ENCODE measurements at regions not wholly inside any gene's neighbourhood (a gene's known extent, or its start where the extent isn't known, plus 50 kb on each side); places are given as distances from the start of the nearest gene placed in this dataset.

DNA sequence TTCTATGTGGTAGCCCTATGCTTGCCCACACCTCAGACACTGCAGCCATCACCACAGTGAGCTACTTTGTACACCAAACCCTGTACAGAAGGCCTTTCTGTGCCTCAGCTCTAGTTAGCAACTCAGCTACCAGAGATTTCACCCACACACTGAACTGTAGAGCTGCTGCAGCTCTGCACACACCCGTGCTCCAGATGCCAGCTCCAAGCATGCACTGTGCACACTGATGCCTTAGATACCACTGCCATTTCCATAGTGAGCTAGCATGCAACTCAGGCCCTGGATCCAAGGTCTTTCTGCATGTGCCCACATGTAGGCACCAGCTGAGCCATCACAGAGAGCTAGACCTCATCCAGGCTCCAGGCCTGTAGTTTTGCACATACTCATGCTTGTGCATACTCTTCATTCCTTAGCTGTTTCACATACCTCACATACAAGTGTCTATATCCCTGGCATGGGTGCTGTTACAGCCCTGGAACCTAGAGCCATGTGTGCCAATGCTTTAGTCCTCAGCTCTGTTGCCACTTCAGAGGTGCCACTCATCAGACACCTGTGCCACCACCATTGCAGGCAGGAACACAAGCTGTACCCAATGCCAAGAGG is 423.5 kb upstream of the NDST3 start:
- DNase-seq (ENCODE audit: insufficient read length, low spot score) (no peak), FAIRE-seq (no peak)
- no peak for TF ChIP-seq POLR2A (IDR thresholded peaks at IDR 0.05; ENCODE audit: low read depth, low read length)

DNA sequence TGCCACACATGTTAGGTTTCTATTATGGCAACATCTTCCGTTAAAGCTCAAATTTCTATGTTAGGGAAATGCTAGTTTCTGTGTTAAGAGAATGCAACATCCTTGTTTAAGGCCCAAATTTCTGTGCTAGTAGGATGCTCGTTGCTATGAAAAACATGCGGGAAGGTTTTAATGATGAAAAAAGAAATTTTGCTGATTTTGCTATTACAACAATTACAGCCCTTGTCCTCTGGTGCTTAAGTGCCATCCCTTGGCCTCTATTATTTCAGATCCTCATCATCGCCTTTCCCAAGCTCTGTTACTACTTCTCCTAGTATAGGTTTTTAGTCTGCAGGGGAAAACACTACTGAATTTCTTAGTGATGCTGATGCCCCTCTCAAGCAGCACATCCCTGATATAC is 412.6 kb upstream of the NDST3 start:
- FAIRE-seq (no peak), DNase-seq (ENCODE audit: insufficient read length, low spot score) (no peak)

DNA sequence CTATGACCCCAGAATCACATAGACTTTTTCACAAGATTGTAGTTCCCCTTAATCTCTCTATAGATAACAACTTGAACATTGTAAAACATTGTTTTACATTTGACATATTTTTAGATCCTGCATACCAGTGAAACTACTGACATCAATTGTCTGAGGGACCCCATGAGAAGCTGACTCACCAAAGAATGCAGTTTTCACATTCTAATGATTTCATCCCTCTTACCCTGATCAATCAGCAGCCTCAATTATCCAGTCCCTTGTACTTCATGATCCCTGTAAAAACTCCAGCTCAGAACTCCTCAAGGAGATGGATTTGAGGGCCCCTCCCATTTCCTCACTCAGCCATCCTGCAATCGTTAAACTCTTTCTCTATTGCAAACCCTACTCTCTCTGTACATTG is 411.0 kb upstream of the NDST3 start:
- no peak for TF ChIP-seq POLR2A (IDR thresholded peaks at IDR 0.05; ENCODE audit: low read depth, low read length)
- FAIRE-seq (no peak), DNase-seq (ENCODE audit: insufficient read length, low spot score) (no peak)

More for the DNA sequence above, 412.6 kb upstream of the NDST3 start:
- TF ChIP-seq POLR2A (IDR thresholded peaks at IDR 0.05; ENCODE audit: low read depth, low read length) = no peak

DNA sequence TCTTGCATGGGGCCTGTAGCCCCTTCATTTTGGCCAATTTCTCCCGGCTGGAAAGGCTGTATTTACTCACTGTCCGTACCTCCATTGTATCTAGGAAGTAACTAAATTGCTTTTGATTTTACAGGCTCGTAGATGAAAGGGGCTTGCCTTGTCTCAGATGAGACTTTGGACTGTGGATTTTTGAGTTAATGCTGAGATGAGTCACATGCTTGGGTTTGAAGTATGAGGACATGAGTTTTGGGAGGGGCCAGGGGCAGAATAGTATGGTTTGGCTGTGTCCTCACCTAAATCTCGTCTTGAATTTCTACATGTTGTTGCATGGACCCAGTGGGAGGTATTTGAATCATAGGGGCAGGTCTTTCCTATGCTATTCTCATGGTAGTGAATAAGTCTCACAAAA is 407.6 kb upstream of the NDST3 start:
- DNase-seq (ENCODE audit: insufficient read length, low spot score) (no peak), FAIRE-seq (no peak)
- no peak for TF ChIP-seq POLR2A (IDR thresholded peaks at IDR 0.05; ENCODE audit: low read depth, low read length)

DNA sequence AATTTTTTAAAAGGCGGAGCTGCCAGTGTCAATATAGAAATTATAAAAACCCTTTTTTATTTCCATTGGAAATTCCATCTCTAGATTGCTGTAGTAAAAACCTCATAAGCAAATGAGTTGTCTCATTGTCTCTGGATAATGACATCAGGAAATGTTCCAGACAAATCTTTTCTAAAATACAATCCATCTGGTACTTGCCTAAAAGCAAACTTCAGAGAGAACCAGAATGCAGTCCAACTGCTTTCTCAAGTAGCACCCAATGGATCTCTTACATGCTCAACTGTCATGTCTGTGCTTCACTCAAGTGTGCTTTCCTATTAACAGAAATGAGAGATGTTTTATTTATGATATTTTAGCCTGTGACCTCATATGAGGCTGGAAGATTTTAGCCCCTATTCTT is 399.6 kb upstream of the NDST3 start:
- FAIRE-seq (no peak), DNase-seq (ENCODE audit: insufficient read length, low spot score) (no peak)
- no peak for TF ChIP-seq POLR2A (IDR thresholded peaks at IDR 0.05; ENCODE audit: low read depth, low read length)

DNA sequence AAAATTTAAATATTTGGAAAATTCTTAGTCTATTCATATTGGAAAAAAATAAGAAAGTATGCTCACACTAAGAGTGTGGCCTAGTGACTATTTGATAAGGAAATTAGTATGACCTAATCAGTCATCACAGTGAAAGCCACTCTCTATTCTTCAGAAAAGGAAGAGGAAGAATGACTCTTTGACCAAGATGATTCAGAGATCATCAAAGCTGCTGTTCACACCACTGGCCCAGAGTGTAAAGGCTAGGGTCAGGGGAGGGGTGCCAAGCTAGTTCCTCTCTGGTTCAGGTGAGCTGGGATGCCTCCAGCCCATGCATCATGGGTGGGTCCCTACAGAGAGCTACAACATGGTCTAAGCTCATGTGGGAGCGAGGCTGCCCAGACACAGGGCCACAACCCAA is 396.9 kb upstream of the NDST3 start:
- FAIRE-seq = no peak
- no peak for TF ChIP-seq POLR2A (IDR thresholded peaks at IDR 0.05; ENCODE audit: low read depth, low read length)
- DNase-seq (ENCODE audit: insufficient read length, low spot score) = no peak

DNA sequence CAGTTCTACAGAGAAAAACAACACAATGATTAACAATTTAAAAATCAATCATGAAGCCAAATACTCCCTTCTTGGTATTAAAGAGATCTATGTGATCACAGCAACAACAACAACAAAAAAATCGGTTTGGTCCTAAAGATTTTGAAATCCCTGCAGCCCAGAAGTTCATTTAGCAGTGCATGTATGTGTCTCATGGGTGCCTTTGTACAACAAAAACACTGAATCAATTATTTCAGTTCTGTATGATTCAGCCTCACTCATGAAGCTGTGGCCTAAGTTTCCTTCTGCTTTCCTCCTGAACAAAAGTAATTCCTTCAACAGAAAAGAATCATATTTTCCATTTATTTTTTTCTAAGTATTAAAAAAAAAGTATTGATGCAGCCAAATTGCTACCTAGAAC is 393.4 kb upstream of the NDST3 start:
- FAIRE-seq (no peak), DNase-seq (ENCODE audit: insufficient read length, low spot score) (no peak)
- TF ChIP-seq POLR2A (IDR thresholded peaks at IDR 0.05; ENCODE audit: low read depth, low read length) = no peak

DNA sequence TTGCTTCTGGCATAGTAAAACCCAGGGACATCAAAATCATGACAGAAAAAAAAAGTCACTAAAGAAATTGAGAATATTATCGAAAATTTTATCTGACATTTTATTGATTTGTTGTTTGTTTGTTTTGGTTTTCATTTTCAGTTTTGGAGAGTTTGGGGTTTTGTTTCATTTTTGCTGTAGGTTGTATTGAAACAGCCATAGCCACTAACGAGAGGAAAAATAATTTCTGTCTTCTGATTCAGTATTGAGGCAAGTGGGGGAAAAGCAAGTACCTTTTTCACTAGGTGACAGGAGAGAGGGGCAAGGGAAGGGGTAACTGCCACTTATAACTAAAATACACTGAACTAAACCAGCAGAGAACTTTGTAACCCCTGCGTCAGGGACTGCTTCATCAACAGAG is 392.8 kb upstream of the NDST3 start:
- no peak for TF ChIP-seq POLR2A (IDR thresholded peaks at IDR 0.05; ENCODE audit: low read depth, low read length)
- FAIRE-seq = no peak
- no peak for DNase-seq (ENCODE audit: insufficient read length, low spot score)

DNA sequence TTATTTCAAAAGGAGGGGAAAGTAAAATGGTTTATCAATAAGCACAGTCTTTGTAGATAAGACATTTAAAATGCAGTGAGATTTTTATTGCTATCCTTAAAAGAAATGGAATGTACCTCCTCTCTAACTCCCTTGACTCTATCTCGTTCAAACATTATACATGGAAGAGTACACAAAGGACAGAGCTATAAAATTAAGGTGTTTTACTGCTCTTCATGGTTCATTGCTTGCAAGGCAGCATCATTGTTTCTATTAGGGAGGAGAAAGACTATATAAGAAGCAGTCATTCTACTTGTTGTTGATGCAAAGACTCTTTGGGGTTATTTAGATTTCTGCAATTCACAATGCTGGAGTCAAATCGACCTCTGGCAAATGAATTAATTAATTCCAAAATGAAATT is 380.2 kb upstream of the NDST3 start:
- no peak for TF ChIP-seq POLR2A (IDR thresholded peaks at IDR 0.05; ENCODE audit: low read depth, low read length)
- DNase-seq (ENCODE audit: insufficient read length, low spot score) (no peak), FAIRE-seq (no peak)

DNA sequence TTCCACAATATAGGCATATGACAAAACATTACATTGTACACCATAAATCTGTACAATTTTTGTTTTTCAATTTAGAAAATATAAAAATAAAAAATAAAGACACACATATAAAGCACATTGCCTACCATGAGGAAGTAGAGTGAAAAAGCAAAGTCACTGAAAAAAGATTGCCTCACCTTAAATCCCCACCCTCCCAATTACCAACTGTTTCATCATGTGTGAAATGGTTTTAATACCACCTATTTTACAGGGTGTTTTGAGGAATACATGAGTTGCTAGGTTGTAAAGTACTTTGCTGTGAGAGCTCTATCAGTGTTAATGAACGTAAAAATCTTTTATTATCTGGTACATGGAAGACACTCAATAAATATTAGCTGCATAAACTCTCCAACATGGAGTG is 373.6 kb upstream of the NDST3 start:
- FAIRE-seq (no peak), DNase-seq (ENCODE audit: insufficient read length, low spot score) (no peak)
- no peak for TF ChIP-seq POLR2A (IDR thresholded peaks at IDR 0.05; ENCODE audit: low read depth, low read length)

DNA sequence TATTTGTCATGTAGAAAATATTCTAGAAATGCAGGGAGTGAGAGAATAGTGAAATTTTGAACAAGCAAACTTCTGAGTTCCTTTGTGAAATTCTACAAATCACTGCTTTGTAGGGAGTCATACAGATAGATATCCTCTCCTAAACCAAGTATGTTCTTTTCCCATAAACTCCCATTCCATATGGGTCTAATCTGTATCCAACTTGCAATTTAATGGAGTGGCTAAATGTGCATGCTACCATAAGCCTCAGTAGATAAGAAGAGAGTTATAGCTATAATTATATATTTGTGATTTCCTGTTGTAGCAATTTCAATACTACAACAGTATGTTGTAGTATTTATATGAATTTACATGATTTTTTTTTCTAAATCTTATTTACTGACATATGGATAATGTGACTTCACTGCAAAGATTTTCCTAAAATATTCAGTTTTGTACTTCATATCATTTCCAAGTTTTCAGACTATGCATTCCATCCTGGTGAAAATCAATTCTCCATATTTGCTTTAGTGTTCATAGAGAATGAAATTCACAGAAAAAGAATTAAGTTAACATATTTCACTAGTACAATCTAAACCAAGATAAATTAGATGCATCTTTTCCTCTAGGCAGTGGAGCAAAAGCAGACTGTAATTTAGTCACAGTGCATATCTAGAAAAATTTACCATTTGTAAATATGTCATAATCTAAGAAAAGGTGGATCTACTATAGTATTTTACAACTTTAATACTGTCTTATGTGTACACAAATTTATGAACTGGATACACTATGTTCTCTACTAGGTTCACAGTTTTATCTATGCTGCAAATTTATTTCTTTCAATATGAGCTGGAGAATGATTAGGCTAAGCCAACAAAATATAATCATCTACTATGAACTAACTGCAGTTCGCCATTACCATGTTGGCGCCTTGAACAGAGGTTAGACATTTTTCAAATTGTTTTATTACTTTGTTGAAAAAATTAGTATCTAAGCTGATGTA is 372.9 kb upstream of the NDST3 start:
- FAIRE-seq (no peak), DNase-seq (ENCODE audit: insufficient read length, low spot score) (no peak)
- TF ChIP-seq POLR2A (IDR thresholded peaks at IDR 0.05; ENCODE audit: low read depth, low read length) = no peak

DNA sequence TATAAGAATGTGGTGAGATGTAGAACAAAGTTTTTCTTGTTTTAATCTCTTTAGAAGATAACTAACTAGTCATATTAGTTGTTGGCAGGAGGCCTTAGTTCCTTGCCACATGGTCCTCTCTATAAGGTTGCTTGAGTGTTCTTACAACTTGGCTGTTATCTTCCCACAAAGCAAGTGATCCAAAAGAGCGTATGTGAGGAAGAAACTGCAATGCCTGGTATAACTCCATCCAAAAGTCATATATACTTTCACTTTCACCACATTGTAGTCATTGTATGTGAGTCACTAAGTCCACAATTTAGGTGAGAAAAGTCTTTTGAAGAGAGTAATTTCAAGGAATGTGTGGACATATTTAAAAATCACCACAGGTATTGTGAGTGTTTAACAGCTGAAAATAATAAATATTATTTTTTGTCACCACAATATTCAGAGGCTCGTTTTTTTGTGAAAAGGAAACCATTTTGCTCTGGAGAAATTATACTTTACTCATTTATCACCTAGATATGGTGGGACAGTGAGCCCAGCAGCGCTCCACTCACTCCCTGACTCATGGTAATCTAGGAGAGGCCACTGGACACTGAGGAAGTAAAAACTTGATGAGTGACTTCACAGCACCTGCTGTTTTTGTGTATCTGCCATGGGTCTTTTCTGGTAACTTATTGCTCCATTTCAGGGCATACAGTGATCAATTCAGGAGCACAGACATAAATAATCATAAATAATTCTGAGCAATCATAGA is 369.4 kb upstream of the NDST3 start:
- DNase-seq (ENCODE audit: insufficient read length, low spot score) (peak; percentile 3), FAIRE-seq (no peak)
- no peak for TF ChIP-seq POLR2A (IDR thresholded peaks at IDR 0.05; ENCODE audit: low read depth, low read length)

DNA sequence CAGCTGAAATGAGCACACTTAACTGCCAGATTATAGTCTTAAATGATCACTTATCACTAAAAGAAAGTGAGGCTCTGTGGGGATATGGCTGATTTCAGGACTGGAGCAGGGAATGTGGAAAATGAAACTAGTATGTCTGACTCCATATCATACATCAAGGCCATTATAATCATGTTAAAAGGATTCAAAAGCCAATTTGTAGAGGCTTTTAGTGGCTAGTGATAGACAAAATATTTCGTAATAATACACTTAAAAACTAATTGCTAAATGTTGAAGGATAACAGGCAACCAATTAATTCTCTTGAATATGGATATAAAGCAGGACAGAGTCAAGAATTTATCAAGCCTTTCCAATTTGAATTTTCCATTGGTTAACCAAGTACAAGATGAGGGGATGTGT is 358.1 kb upstream of the NDST3 start:
- TF ChIP-seq POLR2A (IDR thresholded peaks at IDR 0.05; ENCODE audit: low read depth, low read length) = no peak
- DNase-seq (ENCODE audit: insufficient read length, low spot score) (no peak), FAIRE-seq (no peak)

DNA sequence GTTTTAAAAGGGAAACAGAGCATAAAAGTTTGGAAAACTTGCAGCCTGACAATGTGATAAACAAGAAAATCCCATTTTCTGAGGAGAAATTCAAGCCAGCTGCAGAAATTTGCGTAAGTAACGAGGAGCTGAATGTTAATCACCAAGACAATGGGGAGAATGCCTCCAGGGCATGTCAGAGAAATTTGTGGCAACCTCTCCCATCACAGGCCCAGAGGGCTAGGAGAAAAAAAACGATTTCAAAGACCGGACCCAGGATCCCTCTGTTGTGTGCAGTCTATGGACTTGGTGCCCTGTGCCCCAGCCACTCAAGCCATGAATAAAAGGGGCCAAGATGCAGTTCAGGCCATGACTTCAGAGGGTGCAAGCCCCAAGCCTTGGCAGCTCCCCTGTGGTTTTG is 355.4 kb upstream of the NDST3 start:
- DNase-seq (ENCODE audit: insufficient read length, low spot score) = no peak
- no peak for FAIRE-seq
- TF ChIP-seq POLR2A (IDR thresholded peaks at IDR 0.05; ENCODE audit: low read depth, low read length) = no peak
